Uterus (tissue), 2 donors: ENCODE measurements at regions not wholly inside any gene's neighbourhood (a gene's known extent, or its start where the extent isn't known, plus 50 kb on each side); places are given as distances from the start of the nearest gene placed in this dataset.

Source experiments
- CTCF ChIP-seq, 4 experiments: fragments of 200-600 bp in 2 of 4; fragments of 450-650 bp in 2 of 4; sonication (generic) in 2 of 4; IDR thresholded peaks; one replicate each; pipeline ENCODE4 v1.5.1; 2016 to 2019; ENCODE audit warnings: antibody characterized with exemption in 4 of 4, mild to moderate bottlenecking in 2 of 4, moderate library complexity in 1 of 4
- POLR2A ChIP-seq, 2 donors: fragments of 450-650 bp; IDR thresholded peaks; one replicate each; pipeline ENCODE4 v1.6.1; 2016; ENCODE audit warnings: antibody characterized with exemption in 2 of 2, mild to moderate bottlenecking in 1 of 2, moderate library complexity in 1 of 2

- TF ChIP-seq CTCF (IDR thresholded peaks at IDR 0.05) (no peak), POLR2A (IDR thresholded peaks at IDR 0.05) (no peak)
These were observed 297.1 kb downstream of the PRL start for GRCh38 chr6:21999741-22000140.
